ENCODE measurements at regions not wholly inside any gene's neighbourhood (a gene's known extent, or its start where the extent isn't known, plus 50 kb on each side); places are given as distances from the start of the nearest gene placed in this dataset.

DNA sequence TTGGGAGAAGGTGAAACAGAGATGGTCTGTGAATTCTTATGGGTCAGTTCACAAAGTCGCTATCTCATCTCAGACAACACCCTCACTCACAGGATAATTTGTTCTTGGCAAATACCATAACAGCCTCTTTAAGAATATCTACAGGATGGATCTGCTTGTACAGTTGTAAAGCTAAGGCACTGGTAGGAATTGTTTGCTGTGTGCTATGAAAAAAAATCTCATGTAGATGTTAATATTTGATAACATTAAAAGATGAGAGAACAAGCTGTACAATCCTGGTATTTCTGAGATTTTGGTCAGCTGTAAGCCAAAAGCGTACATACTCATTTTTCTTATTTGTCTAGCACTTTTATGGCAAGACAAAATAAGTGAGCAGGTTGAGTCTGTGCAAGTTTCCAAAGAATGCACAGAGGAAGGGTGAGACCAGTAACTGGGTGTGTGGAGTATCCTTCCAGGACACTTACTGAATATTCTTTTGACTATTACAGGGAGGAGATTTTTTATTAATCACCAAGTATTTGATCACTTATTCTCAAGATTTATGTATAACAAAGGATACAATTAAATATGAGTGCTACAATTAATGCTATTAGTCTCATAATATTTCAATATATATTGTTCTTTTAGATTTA is 814.5 kb upstream of the MIR17HG start:
- DNase-seq (ENCODE audit: low spot score): no peak
- Histone ChIP-seq H3K36me3 (no peaks in the 10 kb centered on the region), H3K4me3 (no peak overlapping the region), H3K27ac (no peak overlapping the region), H3K9me3 (no peaks in the 10 kb centered on the region), H3K27me3 (no peaks in the 10 kb centered on the region), H3K4me1 (no peaks in the 10 kb centered on the region)
- no peak for TF ChIP-seq CTCF (IDR thresholded peaks at IDR 0.05)

- peak overlapping the region in 1 of 2 donors; percentile 27 for H3K27ac ChIP-seq
- H3K36me3 ChIP-seq: no peaks in the 10 kb centered on the region
- H3K27me3 ChIP-seq: no peaks in the 10 kb centered on the region
- H3K4me1 ChIP-seq: no peaks in the 10 kb centered on the region
- no peak overlapping the region for H3K4me3 ChIP-seq
- peaks cover 0 to 3% of the 10 kb centered on the region in 2 donors for H3K9me3 ChIP-seq
- no peak for DNase-seq (ENCODE audit: low spot score)
- TF ChIP-seq CTCF (IDR thresholded peaks at IDR 0.05): no peak
Measured at GRCh38 chr13:90533866-90534265, 813.6 kb upstream of the MIR17HG start.

DNA sequence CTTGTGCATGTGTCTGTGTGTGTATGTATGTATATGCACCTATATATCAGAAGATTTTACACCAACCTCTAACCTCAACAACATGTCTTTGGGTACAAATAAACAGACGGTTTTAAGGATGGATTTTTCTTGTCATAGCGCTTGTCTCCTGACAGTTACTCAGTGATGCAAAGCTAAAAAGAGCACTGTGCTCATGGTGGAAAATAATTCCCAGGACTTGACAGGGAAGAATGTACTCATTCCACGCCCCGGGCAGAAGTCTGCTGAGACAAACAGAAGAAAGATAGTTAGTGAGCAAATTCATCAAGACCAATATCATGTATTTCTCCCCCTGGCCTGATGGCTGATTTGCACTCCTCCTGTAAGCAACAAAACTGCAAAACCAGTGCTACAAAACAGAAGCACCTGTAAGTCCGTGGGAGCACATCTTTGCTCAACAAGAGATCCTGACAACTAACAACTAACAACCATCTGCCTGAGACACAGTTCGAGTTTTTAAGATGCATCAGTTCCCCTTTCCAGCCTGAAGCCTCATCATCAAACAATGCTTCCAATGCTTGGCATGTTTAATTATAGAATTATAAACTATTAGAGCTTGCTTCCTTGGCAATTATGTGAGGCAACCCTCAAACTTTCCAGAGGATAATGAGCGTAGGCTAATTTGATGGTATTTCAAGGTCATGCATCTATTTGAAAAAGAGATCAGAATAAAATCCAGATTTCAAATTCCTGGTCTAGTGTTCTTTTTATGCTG is 812.7 kb upstream of the MIR17HG start:
- H3K27ac ChIP-seq: peak overlapping the region in 1 of 2 donors; percentile 27

GRCh38 chr13:90535421-90535820 is 812.1 kb upstream of the MIR17HG start:
- no peaks in the 10 kb centered on the region for H3K27me3 ChIP-seq
- no peak for TF ChIP-seq CTCF (IDR thresholded peaks at IDR 0.05)
- no peak overlapping the region for H3K27ac ChIP-seq
- H3K4me3 ChIP-seq: no peak overlapping the region
- H3K4me1 ChIP-seq: no peaks in the 10 kb centered on the region
- peaks cover 0 to 11% of the 10 kb centered on the region in 2 donors for H3K9me3 ChIP-seq
- DNase-seq (ENCODE audit: low spot score): no peak
- H3K36me3 ChIP-seq: no peaks in the 10 kb centered on the region

More for the DNA sequence above, 812.7 kb upstream of the MIR17HG start:
- H3K27me3 ChIP-seq: no peaks in the 10 kb centered on the region
- H3K4me1 ChIP-seq: no peaks in the 10 kb centered on the region
- H3K4me3 ChIP-seq: no peak overlapping the region
- DNase-seq (ENCODE audit: low spot score): no peak
- H3K9me3 ChIP-seq: peaks cover 0 to 11% of the 10 kb centered on the region in 2 donors
- TF ChIP-seq CTCF (IDR thresholded peaks at IDR 0.05): no peak
- no peaks in the 10 kb centered on the region for H3K36me3 ChIP-seq

GRCh38 chr13:90538063-90538462 is 809.4 kb upstream of the MIR17HG start:
- Histone ChIP-seq H3K36me3 (no peaks in the 10 kb centered on the region), H3K27ac (no peak overlapping the region), H3K4me1 (no peaks in the 10 kb centered on the region), H3K27me3 (no peaks in the 10 kb centered on the region), H3K9me3 (peaks cover 0 to 11% of the 10 kb centered on the region in 2 donors), H3K4me3 (no peak overlapping the region)
- DNase-seq (ENCODE audit: low spot score): no peak
- no peak for TF ChIP-seq CTCF (IDR thresholded peaks at IDR 0.05)

Data from right atrium auricular region (tissue), 2 donors.